Liver (tissue), 8 donors: ENCODE measurements at regions not wholly inside any gene's neighbourhood (a gene's known extent, or its start where the extent isn't known, plus 50 kb on each side); places are given as distances from the start of the nearest gene placed in this dataset.

Source experiments
- DNase-seq: peaks from one replicate; pipeline ENCODE4 v3.0.0-alpha.2; 2017; ENCODE audit warnings: low spot score
- H3K27ac ChIP-seq, 2 donors: one replicate each; pipeline ENCODE4 v1.7.0; 2013; ENCODE audit warnings: inconsistent platforms in 2 of 2, low read length in 2 of 2, control low read depth in 1 of 2, low read depth in 1 of 2, mild to moderate bottlenecking in 1 of 2
- H3K27me3 ChIP-seq, 4 donors: one replicate each; pipeline versions ENCODE4 v1.6.1 to v1.7.0; 2013; ENCODE audit warnings: low read length in 3 of 4, inconsistent platforms in 1 of 4, mild to moderate bottlenecking in 1 of 4, moderate library complexity in 1 of 4; ENCODE audit not compliant: control insufficient read depth in 4 of 4, insufficient read depth in 4 of 4
- H3K36me3 ChIP-seq, 4 donors: one replicate each; pipeline versions ENCODE4 v1.6.1 to v1.7.0; 2013; ENCODE audit warnings: low read length in 3 of 4, mild to moderate bottlenecking in 3 of 4, low read depth in 1 of 4, moderate library complexity in 1 of 4; ENCODE audit not compliant: control insufficient read depth in 4 of 4, insufficient read depth in 3 of 4
- H3K4me1 ChIP-seq, 4 donors: one replicate each; pipeline versions ENCODE4 v1.6.1 to v1.7.0; 2013; ENCODE audit warnings: low read length in 3 of 4, mild to moderate bottlenecking in 3 of 4, moderate library complexity in 1 of 4; ENCODE audit not compliant: control insufficient read depth in 4 of 4, insufficient read depth in 4 of 4
- H3K4me3 ChIP-seq, 3 donors: one replicate each; pipeline versions ENCODE4 v1.6.1 to v1.7.0; 2013; ENCODE audit warnings: low read length in 3 of 3, control low read depth in 1 of 3, low read depth in 1 of 3, mild to moderate bottlenecking in 1 of 3
- H3K9ac ChIP-seq, 2 donors: one replicate each; pipeline ENCODE4 v1.7.0; 2013; ENCODE audit warnings: low read length in 2 of 2, mild to moderate bottlenecking in 2 of 2, moderate library complexity in 2 of 2, control low read depth in 1 of 2, low read depth in 1 of 2
- H3K9me3 ChIP-seq, 4 donors: one replicate each; pipeline versions ENCODE4 v1.6.1 to v1.7.0; 2013; ENCODE audit warnings: low read length in 3 of 4; ENCODE audit not compliant: control insufficient read depth in 4 of 4
- EGR1 ChIP-seq, 2 donors: IDR thresholded peaks; 2 replicates each; pipeline ENCODE4 v1.6.1; 2016 to 2018; ENCODE audit warnings: antibody characterized with exemption in 2 of 2, low read depth in 2 of 2
- FOXA1 ChIP-seq: IDR thresholded peaks from 2 replicates; pipeline ENCODE4 v1.6.1; 2016; ENCODE audit warnings: antibody characterized with exemption
- FOXA2 ChIP-seq: IDR thresholded peaks from 2 replicates; pipeline ENCODE4 v1.6.1; 2016; ENCODE audit warnings: antibody characterized with exemption
- GABPA ChIP-seq, 2 donors: IDR thresholded peaks in 1 of 2; conservative IDR thresholded peaks in 1 of 2; 2 replicates each; pipeline ENCODE4 v1.6.1; 2016; ENCODE audit warnings: antibody characterized with exemption in 2 of 2, mild to moderate bottlenecking in 1 of 2, moderate library complexity in 1 of 2
- HNF4A ChIP-seq, 2 donors: conservative IDR thresholded peaks; 2 replicates each; pipeline ENCODE4 v1.6.1; 2016; ENCODE audit warnings: antibody characterized with exemption in 2 of 2, mild to moderate bottlenecking in 2 of 2
- HNF4G ChIP-seq: IDR thresholded peaks from 2 replicates; pipeline ENCODE4 v1.6.1; 2016; ENCODE audit warnings: antibody characterized with exemption
- JUND ChIP-seq, 2 donors: IDR thresholded peaks; 2 replicates each; pipeline ENCODE4 v1.6.1; 2016; ENCODE audit warnings: antibody characterized with exemption in 2 of 2
- TAF1 ChIP-seq: conservative IDR thresholded peaks from 2 replicates; pipeline ENCODE4 v1.6.1; 2016; ENCODE audit warnings: antibody characterized with exemption, mild to moderate bottlenecking
- YY1 ChIP-seq: IDR thresholded peaks from 2 replicates; pipeline ENCODE4 v1.6.1; 2016; ENCODE audit warnings: antibody characterized with exemption, mild to moderate bottlenecking
- WGBS: extraction: QIAGEN DNeasy Blood & Tissue Kit; methylation state at CpG from one replicate; pipeline ENCODE4 v1.1.7; 2013; 5-methylcytosine and 5-hydroxymethylcytosine counted together
- TF ChIP-seq, protein P1 (sequence below): IDR thresholded peaks from 2 replicates; pipeline ENCODE4 v1.6.1; 2016; ENCODE audit warnings: antibody characterized with exemption
- TF ChIP-seq, protein P2 (sequence below): IDR thresholded peaks from 2 replicates; pipeline ENCODE4 v1.6.1; 2016; ENCODE audit warnings: antibody characterized with exemption
- TF ChIP-seq, protein P3 (sequence below): fragments of 150-350 bp; IDR thresholded peaks from 2 replicates; pipeline ENCODE4 v1.5.1; 2017; ENCODE audit warnings: improper control_type of control experiment, low read depth, low read length; ENCODE audit not compliant: missing input control
- TF ChIP-seq, protein P4 (sequence below): IDR thresholded peaks from 2 replicates; pipeline ENCODE4 v1.6.1; 2016; ENCODE audit warnings: antibody characterized with exemption, mild to moderate bottlenecking
- donor health status: healthy.
- donor health status: healthy.
- donor health status: healthy.
- donor health status: healthy.
- donor health status: healthy.

DNA sequence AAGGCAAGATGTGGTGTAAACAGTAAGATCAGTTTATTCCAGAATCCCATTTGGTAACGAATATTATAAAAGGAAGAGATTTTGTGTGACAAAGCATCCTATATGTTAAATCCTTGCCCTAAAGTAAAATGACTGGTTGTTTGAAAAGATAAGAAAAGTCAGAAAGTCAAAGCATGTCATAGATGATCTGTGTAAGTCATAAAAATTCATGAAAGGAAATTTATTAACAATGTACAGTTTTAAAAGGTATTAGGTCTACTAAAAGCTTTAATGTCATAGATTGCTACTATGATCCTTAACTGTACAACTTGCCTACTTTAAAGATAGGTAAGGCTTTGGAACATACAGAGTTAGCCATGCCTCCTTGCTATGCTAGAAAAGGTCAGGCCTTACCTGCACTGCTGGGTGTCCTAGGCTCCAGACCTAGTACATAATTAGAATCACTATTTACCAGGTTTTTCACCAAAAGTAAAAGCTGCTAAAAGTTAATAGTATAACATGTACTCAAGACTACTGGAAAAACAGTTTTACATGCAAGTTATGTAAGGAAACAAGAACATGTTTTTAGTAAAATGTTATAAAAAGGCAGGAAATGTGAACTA lies 1090.1 kb upstream of the ADGRB3 start:
- no peaks in the 10 kb centered on the region for H3K27me3 ChIP-seq
- no peaks in the 10 kb centered on the region for H3K36me3 ChIP-seq
- TF ChIP-seq JUND (IDR thresholded peaks at IDR 0.05) = no peak
- TF ChIP-seq FOXA2 = no peak
- TF ChIP-seq TAF1 = no peak
- TF ChIP-seq, protein P1, sequence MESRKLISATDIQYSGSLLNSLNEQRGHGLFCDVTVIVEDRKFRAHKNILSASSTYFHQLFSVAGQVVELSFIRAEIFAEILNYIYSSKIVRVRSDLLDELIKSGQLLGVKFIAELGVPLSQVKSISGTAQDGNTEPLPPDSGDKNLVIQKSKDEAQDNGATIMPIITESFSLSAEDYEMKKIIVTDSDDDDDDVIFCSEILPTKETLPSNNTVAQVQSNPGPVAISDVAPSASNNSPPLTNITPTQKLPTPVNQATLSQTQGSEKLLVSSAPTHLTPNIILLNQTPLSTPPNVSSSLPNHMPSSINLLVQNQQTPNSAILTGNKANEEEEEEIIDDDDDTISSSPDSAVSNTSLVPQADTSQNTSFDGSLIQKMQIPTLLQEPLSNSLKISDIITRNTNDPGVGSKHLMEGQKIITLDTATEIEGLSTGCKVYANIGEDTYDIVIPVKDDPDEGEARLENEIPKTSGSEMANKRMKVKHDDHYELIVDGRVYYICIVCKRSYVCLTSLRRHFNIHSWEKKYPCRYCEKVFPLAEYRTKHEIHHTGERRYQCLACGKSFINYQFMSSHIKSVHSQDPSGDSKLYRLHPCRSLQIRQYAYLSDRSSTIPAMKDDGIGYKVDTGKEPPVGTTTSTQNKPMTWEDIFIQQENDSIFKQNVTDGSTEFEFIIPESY = no peak
- TF ChIP-seq YY1 = no peak
- no peak for TF ChIP-seq EGR1 (IDR thresholded peaks at IDR 0.05; ENCODE audit: low read depth in 2 of 2)
- TF ChIP-seq, protein P2, sequence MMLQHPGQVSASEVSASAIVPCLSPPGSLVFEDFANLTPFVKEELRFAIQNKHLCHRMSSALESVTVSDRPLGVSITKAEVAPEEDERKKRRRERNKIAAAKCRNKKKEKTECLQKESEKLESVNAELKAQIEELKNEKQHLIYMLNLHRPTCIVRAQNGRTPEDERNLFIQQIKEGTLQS = no peak
- TF ChIP-seq, protein P3, sequence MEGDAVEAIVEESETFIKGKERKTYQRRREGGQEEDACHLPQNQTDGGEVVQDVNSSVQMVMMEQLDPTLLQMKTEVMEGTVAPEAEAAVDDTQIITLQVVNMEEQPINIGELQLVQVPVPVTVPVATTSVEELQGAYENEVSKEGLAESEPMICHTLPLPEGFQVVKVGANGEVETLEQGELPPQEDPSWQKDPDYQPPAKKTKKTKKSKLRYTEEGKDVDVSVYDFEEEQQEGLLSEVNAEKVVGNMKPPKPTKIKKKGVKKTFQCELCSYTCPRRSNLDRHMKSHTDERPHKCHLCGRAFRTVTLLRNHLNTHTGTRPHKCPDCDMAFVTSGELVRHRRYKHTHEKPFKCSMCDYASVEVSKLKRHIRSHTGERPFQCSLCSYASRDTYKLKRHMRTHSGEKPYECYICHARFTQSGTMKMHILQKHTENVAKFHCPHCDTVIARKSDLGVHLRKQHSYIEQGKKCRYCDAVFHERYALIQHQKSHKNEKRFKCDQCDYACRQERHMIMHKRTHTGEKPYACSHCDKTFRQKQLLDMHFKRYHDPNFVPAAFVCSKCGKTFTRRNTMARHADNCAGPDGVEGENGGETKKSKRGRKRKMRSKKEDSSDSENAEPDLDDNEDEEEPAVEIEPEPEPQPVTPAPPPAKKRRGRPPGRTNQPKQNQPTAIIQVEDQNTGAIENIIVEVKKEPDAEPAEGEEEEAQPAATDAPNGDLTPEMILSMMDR = no peak
- no peak for TF ChIP-seq HNF4A (conservative IDR thresholded peaks at IDR 0.05)
- TF ChIP-seq FOXA1 = no peak
- TF ChIP-seq GABPA (IDR thresholded peaks at IDR 0.05 in 1 of 2, conservative IDR thresholded peaks at IDR 0.05 in 1 of 2) = no peak
- TF ChIP-seq HNF4G = no peak
- peak overlapping the region in 1 of 3 donors; percentile 1 for H3K4me3 ChIP-seq
- 56% methylated on average over 1 of the region's 1 CpG for WGBS
- no peak overlapping the region for H3K9ac ChIP-seq
- no peak for DNase-seq
- H3K27ac ChIP-seq = no peak overlapping the region
- peaks cover 0 to 8% (median 0%) of the 10 kb centered on the region in 4 donors for H3K9me3 ChIP-seq
- no peaks in the 10 kb centered on the region for H3K4me1 ChIP-seq

DNA sequence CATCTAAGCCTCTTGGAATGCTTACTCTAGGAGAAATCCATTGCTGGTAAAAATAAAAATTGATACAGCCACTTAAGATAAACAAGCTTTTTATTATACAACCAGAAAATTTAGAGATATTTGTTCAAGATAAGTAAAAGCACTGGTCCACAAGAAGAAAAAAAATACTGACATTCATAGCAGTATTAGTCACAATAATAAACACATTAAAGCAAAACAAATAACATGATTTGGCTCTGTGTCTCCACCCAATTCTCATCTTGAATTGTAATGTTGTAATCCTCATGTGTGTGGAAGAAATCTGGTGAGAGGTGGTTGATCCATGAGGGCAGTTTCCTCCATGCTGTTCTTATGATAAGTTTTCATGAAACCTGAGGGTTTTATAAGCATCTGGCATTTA lies 1093.5 kb upstream of the ADGRB3 start:
- Histone ChIP-seq H3K27me3 (no peaks in the 10 kb centered on the region), H3K9ac (no peak overlapping the region), H3K9me3 (peaks cover 0 to 8% (median 0%) of the 10 kb centered on the region in 4 donors), H3K36me3 (no peaks in the 10 kb centered on the region), H3K27ac (no peak overlapping the region), H3K4me1 (no peaks in the 10 kb centered on the region), H3K4me3 (no peak overlapping the region)
- no peak for TF ChIP-seq HNF4G
- TF ChIP-seq, protein P4, sequence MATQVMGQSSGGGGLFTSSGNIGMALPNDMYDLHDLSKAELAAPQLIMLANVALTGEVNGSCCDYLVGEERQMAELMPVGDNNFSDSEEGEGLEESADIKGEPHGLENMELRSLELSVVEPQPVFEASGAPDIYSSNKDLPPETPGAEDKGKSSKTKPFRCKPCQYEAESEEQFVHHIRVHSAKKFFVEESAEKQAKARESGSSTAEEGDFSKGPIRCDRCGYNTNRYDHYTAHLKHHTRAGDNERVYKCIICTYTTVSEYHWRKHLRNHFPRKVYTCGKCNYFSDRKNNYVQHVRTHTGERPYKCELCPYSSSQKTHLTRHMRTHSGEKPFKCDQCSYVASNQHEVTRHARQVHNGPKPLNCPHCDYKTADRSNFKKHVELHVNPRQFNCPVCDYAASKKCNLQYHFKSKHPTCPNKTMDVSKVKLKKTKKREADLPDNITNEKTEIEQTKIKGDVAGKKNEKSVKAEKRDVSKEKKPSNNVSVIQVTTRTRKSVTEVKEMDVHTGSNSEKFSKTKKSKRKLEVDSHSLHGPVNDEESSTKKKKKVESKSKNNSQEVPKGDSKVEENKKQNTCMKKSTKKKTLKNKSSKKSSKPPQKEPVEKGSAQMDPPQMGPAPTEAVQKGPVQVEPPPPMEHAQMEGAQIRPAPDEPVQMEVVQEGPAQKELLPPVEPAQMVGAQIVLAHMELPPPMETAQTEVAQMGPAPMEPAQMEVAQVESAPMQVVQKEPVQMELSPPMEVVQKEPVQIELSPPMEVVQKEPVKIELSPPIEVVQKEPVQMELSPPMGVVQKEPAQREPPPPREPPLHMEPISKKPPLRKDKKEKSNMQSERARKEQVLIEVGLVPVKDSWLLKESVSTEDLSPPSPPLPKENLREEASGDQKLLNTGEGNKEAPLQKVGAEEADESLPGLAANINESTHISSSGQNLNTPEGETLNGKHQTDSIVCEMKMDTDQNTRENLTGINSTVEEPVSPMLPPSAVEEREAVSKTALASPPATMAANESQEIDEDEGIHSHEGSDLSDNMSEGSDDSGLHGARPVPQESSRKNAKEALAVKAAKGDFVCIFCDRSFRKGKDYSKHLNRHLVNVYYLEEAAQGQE = no peak
- no peak for TF ChIP-seq GABPA (IDR thresholded peaks at IDR 0.05 in 1 of 2, conservative IDR thresholded peaks at IDR 0.05 in 1 of 2)
- DNase-seq = no peak
